A549 (cell line): ENCODE measurements at regions not wholly inside any gene's neighbourhood (a gene's known extent, or its start where the extent isn't known, plus 50 kb on each side); places are given as distances from the start of the nearest gene placed in this dataset.

Experiments used
- ATAC-seq, 2 experiments: fragments of 200-7000 bp in 1 of 2; fragments of >200 bp in 1 of 2; cut with Nextera tagmentation in 1 of 2; cut with Tn5 transposase in 1 of 2; 3 replicates each; pipeline versions ENCODE4 v1.8.0 to v1.9.1; 2018 to 2020; ENCODE audit warnings: mild to moderate bottlenecking in 1 of 2, moderate library complexity in 1 of 2
- CTCF ChIA-PET: fragments of 300-600 bp; sonication (Branson Sonifier 250); formaldehyde crosslinking; extraction: SDS; loops from one replicate; lab custom pipeline; 2021; ENCODE audit warnings: antibody characterized with exemption, inconsistent platforms; lab: Yijun Ruan, JAX
- POLR2A ChIA-PET: fragments of 350-600 bp; formaldehyde crosslinking; extraction: SDS; loops from one replicate; lab custom pipeline; 2021; ENCODE audit warnings: antibody characterized with exemption, inconsistent platforms; lab: Yijun Ruan, JAX
- DNase-seq, 2 experiments: peaks; one replicate each; pipeline versions ENCODE4 v3.0.0 to v3.0.0-alpha.2; 2011 to 2016; ENCODE audit warnings: low read depth in 1 of 2, low spot score in 1 of 2
- FAIRE-seq: peaks from 2 replicates; lab custom pipeline; 2011; peaks lifted over from hg19 to GRCh38; lab: Jason Lieb, UNC
- H3K27ac ChIP-seq, 2 experiments: fragments of >200 bp; sonication (Bioruptor Twin); formaldehyde crosslinking; 3 replicates each; pipeline ENCODE4 v1.5.1; 2016 to 2017
- H3K4me1 ChIP-seq: fragments of >200 bp; sonication (Bioruptor Twin); formaldehyde crosslinking; 3 replicates; pipeline ENCODE4 v1.6.1; 2016
- H3K4me2 ChIP-seq: fragments of >200 bp; sonication (Bioruptor Twin); formaldehyde crosslinking; 3 replicates; pipeline ENCODE4 v1.6.1; 2016
- H3K4me3 ChIP-seq: fragments of >200 bp; sonication (Bioruptor Twin); formaldehyde crosslinking; 3 replicates; pipeline ENCODE4 v1.5.1; 2016
- H3K9me3 ChIP-seq: fragments of >200 bp; sonication (Bioruptor Twin); formaldehyde crosslinking; 3 replicates; pipeline ENCODE4 v1.6.1; 2016
- BHLHE40 ChIP-seq: IDR thresholded peaks from 2 replicates; pipeline ENCODE4 v1.6.1; 2012; ENCODE audit warnings: low read depth, low read length, inconsistent platforms
- CEBPB ChIP-seq, 2 experiments: fragments of >200 bp in 1 of 2; sonication (Bioruptor Twin) in 1 of 2; formaldehyde crosslinking in 1 of 2; IDR thresholded peaks; 2 replicates each; pipeline ENCODE4 v1.6.1; 2012 to 2016
- E2F6 ChIP-seq: IDR thresholded peaks from 2 replicates; pipeline ENCODE4 v1.6.1; 2012; ENCODE audit warnings: low read depth, borderline replicate concordance
- ELK1 ChIP-seq: fragments of 150-350 bp; IDR thresholded peaks from 2 replicates; pipeline ENCODE4 v1.6.1; 2014; ENCODE audit warnings: low read depth, mild to moderate bottlenecking, low read length
- FOSL2 ChIP-seq, 2 experiments: fragments of 450-650 bp in 1 of 2; fragments of >200 bp in 1 of 2; sonication (Bioruptor Twin) in 1 of 2; formaldehyde crosslinking; IDR thresholded peaks; 2 replicates each; pipeline versions ENCODE4 v1.5.0 to v1.6.1; 2016 to 2020; ENCODE audit warnings: mild to moderate bottlenecking in 1 of 2, moderate library complexity in 1 of 2
- HDAC2 ChIP-seq: fragments of 200-600 bp; sonication (generic); IDR thresholded peaks from 2 replicates; pipeline ENCODE4 v1.6.1; 2016
- HEYL ChIP-seq: fragments of 250-450 bp; sonication (Bioruptor Pico); IDR thresholded peaks from 2 replicates; pipeline ENCODE4 v1.8.0; 2021; ENCODE audit warnings: mild to moderate bottlenecking, moderate library complexity
- KDM5A ChIP-seq: fragments of 200-600 bp; sonication (generic); IDR thresholded peaks from 2 replicates; pipeline ENCODE4 v1.6.1; 2016; ENCODE audit warnings: antibody characterized with exemption, mild to moderate bottlenecking
- MAFK ChIP-seq: fragments of 450-650 bp; IDR thresholded peaks from 2 replicates; pipeline ENCODE4 v1.6.1; 2014; ENCODE audit not compliant: partially characterized antibody
- MAX ChIP-seq: IDR thresholded peaks from 2 replicates; pipeline ENCODE4 v1.6.1; 2012
- PBX3 ChIP-seq: IDR thresholded peaks from 2 replicates; pipeline ENCODE4 v1.6.1; 2012
- POLR2AphosphoS2 ChIP-seq: conservative IDR thresholded peaks from 2 replicates; pipeline ENCODE4 v1.6.1; 2012; ENCODE audit warnings: low read length, improper control_type of control experiment, inconsistent platforms
- RAD21 ChIP-seq, 2 experiments: fragments of >200 bp in 1 of 2; sonication (Bioruptor Twin) in 1 of 2; formaldehyde crosslinking in 1 of 2; IDR thresholded peaks in 1 of 2; conservative IDR thresholded peaks in 1 of 2; 2 replicates in 1 of 2; 3 replicates in 1 of 2; pipeline ENCODE4 v1.6.1; 2012 to 2018; ENCODE audit warnings: inconsistent platforms in 1 of 2
- RCOR1 ChIP-seq: fragments of 150-350 bp; IDR thresholded peaks from 2 replicates; pipeline ENCODE4 v1.6.1; 2014; ENCODE audit warnings: antibody characterized with exemption, low read length, low read depth
- SMC3 ChIP-seq: fragments of >200 bp; sonication (Bioruptor Twin); formaldehyde crosslinking; IDR thresholded peaks from 3 replicates; pipeline ENCODE4 v1.6.1; 2018; ENCODE audit warnings: inconsistent platforms
- SREBF2 ChIP-seq: fragments of 450-650 bp; IDR thresholded peaks from 2 replicates; pipeline ENCODE4 v1.6.1; 2014; ENCODE audit warnings: mild to moderate bottlenecking, moderate library complexity
- WGBS: methylation state at CpG from one replicate; pipeline ENCODE4 v1.1.6; 2017; ENCODE audit errors: missing lambda C conversion rate; 5-methylcytosine and 5-hydroxymethylcytosine counted together
- TF ChIP-seq, protein P1 (sequence below): fragments of 450-650 bp; IDR thresholded peaks from 2 replicates; pipeline ENCODE4 v1.6.1; 2014; ENCODE audit warnings: antibody characterized with exemption
- TF ChIP-seq, protein P2 (sequence below): fragments of >200 bp; sonication (Bioruptor Twin); formaldehyde crosslinking; IDR thresholded peaks from 3 replicates; pipeline ENCODE4 v1.5.1; 2016
- TF ChIP-seq, protein P3 (sequence below): fragments of >200 bp; sonication (Bioruptor Twin); formaldehyde crosslinking; IDR thresholded peaks from 2 replicates; pipeline ENCODE4 v1.6.1; 2016
- TF ChIP-seq, protein P4 (sequence below): fragments of 200-600 bp; sonication (generic); IDR thresholded peaks from 2 replicates; pipeline ENCODE4 v1.6.1; 2016; ENCODE audit warnings: antibody characterized with exemption, mild to moderate bottlenecking, moderate library complexity

GRCh38 chr5:35316611-35317274 lies 86.5 kb upstream of the PRLR start:
- Histone ChIP-seq H3K9me3 (no peaks in the 10 kb centered on the region), H3K4me1 (no peaks in the 10 kb centered on the region), H3K27ac (no peak overlapping the region)
- FAIRE-seq (no peak), DNase-seq (no peak)
- 25% methylated on average over 4 of the region's 4 CpGs for WGBS
- POLR2A ChIA-PET, result no interaction called here
- no peak for TF ChIP-seq MAX
- TF ChIP-seq RAD21 (conservative IDR thresholded peaks at IDR 0.05 in 1 of 2, IDR thresholded peaks at IDR 0.05 in 1 of 2), result no peak
- no peak for TF ChIP-seq SMC3
- TF ChIP-seq HDAC2, result no peak
- TF ChIP-seq HEYL (CRISPR knock-in tag), result no peak
- no peak for TF ChIP-seq POLR2AphosphoS2
- TF ChIP-seq MAFK, result no peak
- TF ChIP-seq ELK1, result no peak
- TF ChIP-seq, protein P1, sequence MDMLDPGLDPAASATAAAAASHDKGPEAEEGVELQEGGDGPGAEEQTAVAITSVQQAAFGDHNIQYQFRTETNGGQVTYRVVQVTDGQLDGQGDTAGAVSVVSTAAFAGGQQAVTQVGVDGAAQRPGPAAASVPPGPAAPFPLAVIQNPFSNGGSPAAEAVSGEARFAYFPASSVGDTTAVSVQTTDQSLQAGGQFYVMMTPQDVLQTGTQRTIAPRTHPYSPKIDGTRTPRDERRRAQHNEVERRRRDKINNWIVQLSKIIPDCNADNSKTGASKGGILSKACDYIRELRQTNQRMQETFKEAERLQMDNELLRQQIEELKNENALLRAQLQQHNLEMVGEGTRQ, result no peak
- no peak for TF ChIP-seq BHLHE40
- no peak for TF ChIP-seq KDM5A
- TF ChIP-seq, all 56 proteins: peak for 0
- H3K4me3 ChIP-seq, result no peak overlapping the region
- CTCF ChIA-PET, result interaction anchor here (1.7 kb wide), 1 partner anchor 10 kb away, joined by 4 read pairs; no protein-coding TSS in a partner anchor
- H3K4me2 ChIP-seq, result no peak overlapping the region
- ATAC-seq, result no peak

- Histone ChIP-seq H3K4me1 (no peaks in the 10 kb centered on the region), H3K4me3 (no peak overlapping the region), H3K27ac (no peak overlapping the region), H3K4me2 (no peak overlapping the region), H3K9me3 (no peaks in the 10 kb centered on the region)
- ChIA-PET POLR2A (no interaction called here), CTCF (no interaction called here)
- no peak for ATAC-seq
- DNase-seq, result no peak
- FAIRE-seq, result no peak
- WGBS, result 2% methylated on average over 2 of the region's 2 CpGs
- TF ChIP-seq FOSL2 (IDR thresholded peaks at IDR 0.05) (no peak), FOSL2 (CRISPR knock-in tag; IDR thresholded peaks at IDR 0.05) (no peak), PBX3 (no peak), RAD21 (conservative IDR thresholded peaks at IDR 0.05 in 1 of 2, IDR thresholded peaks at IDR 0.05 in 1 of 2) (no peak), SREBF2 (no peak), CEBPB (IDR thresholded peaks at IDR 0.05) (no peak), E2F6 (no peak), RCOR1 (no peak)
- TF ChIP-seq, protein P2, sequence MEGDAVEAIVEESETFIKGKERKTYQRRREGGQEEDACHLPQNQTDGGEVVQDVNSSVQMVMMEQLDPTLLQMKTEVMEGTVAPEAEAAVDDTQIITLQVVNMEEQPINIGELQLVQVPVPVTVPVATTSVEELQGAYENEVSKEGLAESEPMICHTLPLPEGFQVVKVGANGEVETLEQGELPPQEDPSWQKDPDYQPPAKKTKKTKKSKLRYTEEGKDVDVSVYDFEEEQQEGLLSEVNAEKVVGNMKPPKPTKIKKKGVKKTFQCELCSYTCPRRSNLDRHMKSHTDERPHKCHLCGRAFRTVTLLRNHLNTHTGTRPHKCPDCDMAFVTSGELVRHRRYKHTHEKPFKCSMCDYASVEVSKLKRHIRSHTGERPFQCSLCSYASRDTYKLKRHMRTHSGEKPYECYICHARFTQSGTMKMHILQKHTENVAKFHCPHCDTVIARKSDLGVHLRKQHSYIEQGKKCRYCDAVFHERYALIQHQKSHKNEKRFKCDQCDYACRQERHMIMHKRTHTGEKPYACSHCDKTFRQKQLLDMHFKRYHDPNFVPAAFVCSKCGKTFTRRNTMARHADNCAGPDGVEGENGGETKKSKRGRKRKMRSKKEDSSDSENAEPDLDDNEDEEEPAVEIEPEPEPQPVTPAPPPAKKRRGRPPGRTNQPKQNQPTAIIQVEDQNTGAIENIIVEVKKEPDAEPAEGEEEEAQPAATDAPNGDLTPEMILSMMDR, result no peak
- TF ChIP-seq, protein P3, sequence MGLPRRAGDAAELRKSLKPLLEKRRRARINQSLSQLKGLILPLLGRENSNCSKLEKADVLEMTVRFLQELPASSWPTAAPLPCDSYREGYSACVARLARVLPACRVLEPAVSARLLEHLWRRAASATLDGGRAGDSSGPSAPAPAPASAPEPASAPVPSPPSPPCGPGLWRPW, result no peak
- TF ChIP-seq, protein P4, sequence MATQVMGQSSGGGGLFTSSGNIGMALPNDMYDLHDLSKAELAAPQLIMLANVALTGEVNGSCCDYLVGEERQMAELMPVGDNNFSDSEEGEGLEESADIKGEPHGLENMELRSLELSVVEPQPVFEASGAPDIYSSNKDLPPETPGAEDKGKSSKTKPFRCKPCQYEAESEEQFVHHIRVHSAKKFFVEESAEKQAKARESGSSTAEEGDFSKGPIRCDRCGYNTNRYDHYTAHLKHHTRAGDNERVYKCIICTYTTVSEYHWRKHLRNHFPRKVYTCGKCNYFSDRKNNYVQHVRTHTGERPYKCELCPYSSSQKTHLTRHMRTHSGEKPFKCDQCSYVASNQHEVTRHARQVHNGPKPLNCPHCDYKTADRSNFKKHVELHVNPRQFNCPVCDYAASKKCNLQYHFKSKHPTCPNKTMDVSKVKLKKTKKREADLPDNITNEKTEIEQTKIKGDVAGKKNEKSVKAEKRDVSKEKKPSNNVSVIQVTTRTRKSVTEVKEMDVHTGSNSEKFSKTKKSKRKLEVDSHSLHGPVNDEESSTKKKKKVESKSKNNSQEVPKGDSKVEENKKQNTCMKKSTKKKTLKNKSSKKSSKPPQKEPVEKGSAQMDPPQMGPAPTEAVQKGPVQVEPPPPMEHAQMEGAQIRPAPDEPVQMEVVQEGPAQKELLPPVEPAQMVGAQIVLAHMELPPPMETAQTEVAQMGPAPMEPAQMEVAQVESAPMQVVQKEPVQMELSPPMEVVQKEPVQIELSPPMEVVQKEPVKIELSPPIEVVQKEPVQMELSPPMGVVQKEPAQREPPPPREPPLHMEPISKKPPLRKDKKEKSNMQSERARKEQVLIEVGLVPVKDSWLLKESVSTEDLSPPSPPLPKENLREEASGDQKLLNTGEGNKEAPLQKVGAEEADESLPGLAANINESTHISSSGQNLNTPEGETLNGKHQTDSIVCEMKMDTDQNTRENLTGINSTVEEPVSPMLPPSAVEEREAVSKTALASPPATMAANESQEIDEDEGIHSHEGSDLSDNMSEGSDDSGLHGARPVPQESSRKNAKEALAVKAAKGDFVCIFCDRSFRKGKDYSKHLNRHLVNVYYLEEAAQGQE, result no peak
- TF ChIP-seq, protein P1, result no peak
- TF ChIP-seq, all 56 proteins: peak for 0
These were observed 83.0 kb upstream of the PRLR start for GRCh38 chr5:35313291-35313690.
